SK-N-SH treated with all-trans-retinoic acid at 6 μM for 48 hours (cell line): ENCODE measurements at regions not wholly inside any gene's neighbourhood (a gene's known extent, or its start where the extent isn't known, plus 50 kb on each side); places are given as distances from the start of the nearest gene placed in this dataset.

Source experiments
- ARNTL ChIP-seq: fragments of 450-650 bp; formaldehyde crosslinking; IDR thresholded peaks from 2 replicates; pipeline ENCODE4 v1.5.0; 2020; ENCODE audit warnings: low read depth, mild to moderate bottlenecking, moderate library complexity, borderline replicate concordance
- OSR1 ChIP-seq: fragments of 250-450 bp; sonication (Bioruptor Pico); IDR thresholded peaks from 2 replicates; pipeline ENCODE4 v1.8.0; 2022; ENCODE audit warnings: moderate library complexity, mild to moderate bottlenecking, inconsistent platforms

DNA sequence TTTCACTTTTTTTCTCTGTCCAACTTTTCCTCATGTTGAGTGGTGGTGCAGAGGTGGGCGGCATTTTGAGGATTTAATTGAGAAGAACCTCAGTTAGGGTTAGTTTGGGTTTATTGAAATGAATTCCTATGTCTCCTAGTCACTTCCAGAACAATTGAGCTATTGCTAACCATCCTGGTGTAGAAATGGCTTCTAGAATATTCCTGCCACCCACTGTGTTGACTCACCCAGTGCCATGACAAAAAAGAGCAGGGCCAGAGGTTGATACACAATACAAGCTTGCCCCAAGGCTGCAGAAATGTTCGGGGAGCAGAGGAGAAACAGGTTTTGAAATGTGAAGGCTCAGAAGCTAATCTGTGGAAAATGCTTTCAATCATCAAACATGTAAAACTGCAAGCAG, 167.1 kb upstream of the TRIB2 start:
- TF ChIP-seq ARNTL (CRISPR knock-in tag) = no peak
- TF ChIP-seq OSR1 (CRISPR knock-in tag) = no peak
